ENCODE measurements at regions not wholly inside any gene's neighbourhood (a gene's known extent, or its start where the extent isn't known, plus 50 kb on each side); places are given as distances from the start of the nearest gene placed in this dataset.

DNA sequence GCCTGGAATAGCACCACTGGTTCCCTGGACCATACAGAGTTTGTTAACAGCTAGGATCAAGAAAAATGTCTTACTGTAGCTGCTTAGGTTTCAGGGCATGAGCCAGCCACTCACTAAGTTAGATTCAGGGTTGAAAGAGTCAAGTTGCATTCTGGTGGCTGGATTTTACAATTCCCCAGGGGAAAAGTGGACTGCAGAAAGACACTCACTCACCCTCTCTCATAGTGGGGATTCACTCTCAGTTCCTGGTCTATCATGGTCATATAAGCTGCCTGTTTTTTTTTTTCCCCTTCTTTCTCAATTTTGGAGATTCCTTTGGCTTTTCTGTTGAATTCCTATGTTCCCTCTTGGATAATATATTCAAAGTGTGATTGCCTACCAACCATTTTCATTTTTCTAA, 744.2 kb upstream of the GRIA3 start:
- no peak for DNase-seq (ENCODE audit: low spot score)
- TF ChIP-seq, protein P1, sequence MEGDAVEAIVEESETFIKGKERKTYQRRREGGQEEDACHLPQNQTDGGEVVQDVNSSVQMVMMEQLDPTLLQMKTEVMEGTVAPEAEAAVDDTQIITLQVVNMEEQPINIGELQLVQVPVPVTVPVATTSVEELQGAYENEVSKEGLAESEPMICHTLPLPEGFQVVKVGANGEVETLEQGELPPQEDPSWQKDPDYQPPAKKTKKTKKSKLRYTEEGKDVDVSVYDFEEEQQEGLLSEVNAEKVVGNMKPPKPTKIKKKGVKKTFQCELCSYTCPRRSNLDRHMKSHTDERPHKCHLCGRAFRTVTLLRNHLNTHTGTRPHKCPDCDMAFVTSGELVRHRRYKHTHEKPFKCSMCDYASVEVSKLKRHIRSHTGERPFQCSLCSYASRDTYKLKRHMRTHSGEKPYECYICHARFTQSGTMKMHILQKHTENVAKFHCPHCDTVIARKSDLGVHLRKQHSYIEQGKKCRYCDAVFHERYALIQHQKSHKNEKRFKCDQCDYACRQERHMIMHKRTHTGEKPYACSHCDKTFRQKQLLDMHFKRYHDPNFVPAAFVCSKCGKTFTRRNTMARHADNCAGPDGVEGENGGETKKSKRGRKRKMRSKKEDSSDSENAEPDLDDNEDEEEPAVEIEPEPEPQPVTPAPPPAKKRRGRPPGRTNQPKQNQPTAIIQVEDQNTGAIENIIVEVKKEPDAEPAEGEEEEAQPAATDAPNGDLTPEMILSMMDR (IDR thresholded peaks at IDR 0.05): no peak

DNA sequence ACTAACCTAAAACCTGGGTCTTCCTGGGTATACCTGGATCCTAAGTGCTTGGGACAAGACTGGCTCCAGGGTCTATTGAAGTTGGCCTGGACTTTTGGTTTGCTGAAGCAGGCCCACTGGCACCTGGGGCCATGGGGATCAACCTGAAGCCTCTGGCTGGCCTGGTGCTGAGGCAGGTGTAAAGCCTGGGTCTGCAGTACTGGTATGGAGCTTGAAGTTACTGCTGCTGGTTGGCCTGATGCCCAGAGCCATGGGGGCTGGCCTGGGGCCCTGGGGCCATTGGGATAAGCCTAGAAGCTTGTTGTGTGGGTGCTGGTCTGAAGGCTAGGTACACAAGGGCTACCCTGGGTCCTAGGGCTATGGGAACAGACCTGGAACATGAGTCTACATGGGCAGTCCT, 743.2 kb upstream of the GRIA3 start:
- DNase-seq (ENCODE audit: low spot score): no peak
- TF ChIP-seq, protein P1 (IDR thresholded peaks at IDR 0.05): no peak
- Histone ChIP-seq H3K27ac (no peak overlapping the region), H3K4me3 (no peak overlapping the region)

More for the DNA sequence above, 744.2 kb upstream of the GRIA3 start:
- Histone ChIP-seq H3K4me3 (no peak overlapping the region), H3K27ac (no peak overlapping the region)

DNA sequence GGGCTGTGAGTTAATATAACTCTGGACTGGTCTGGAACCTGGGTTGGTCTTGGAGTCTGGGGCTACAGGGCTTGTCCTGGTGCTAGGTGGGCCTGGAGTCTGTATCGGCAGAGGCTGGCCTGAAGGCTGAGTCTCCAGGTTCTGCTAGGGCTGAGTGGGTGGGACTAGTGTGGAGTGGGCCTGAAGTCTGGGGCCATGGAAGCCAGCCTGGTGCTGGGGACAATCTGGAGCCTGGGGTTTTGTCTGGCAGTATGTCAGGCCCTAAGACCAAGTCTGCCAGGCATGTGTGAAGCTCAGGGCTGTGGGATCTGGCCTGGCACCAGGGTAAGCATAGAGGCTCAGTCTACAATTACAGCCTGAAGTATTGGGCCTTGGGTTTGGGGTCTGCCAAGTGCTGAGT, 742.6 kb upstream of the GRIA3 start:
- H3K27ac ChIP-seq: no peak overlapping the region
- DNase-seq (ENCODE audit: low spot score): no peak
- H3K4me3 ChIP-seq: no peak overlapping the region
- TF ChIP-seq, protein P1 (IDR thresholded peaks at IDR 0.05): no peak

DNA sequence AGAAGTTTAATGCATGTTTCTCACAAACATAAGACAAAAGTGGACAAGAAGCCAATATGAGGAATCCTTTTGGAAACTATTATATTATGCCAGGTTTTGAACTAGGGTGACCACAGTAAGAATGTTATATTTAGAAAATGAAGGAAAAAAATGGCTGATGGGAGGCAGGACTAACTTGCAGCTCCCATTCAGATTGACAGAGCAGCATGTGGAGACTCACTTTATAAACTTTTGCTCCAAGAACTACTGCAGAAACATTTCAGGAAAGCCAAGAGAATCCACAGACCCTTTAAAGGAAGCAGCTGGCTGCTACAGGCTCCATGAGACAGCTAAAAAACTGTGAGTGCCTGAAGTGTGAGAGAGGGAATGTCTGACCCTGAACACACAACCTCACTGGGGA, 738.6 kb upstream of the GRIA3 start:
- Histone ChIP-seq H3K4me3 (no peak overlapping the region), H3K27ac (no peak overlapping the region)
- TF ChIP-seq, protein P1 (IDR thresholded peaks at IDR 0.05): no peak
- DNase-seq (ENCODE audit: low spot score): no peak

DNA sequence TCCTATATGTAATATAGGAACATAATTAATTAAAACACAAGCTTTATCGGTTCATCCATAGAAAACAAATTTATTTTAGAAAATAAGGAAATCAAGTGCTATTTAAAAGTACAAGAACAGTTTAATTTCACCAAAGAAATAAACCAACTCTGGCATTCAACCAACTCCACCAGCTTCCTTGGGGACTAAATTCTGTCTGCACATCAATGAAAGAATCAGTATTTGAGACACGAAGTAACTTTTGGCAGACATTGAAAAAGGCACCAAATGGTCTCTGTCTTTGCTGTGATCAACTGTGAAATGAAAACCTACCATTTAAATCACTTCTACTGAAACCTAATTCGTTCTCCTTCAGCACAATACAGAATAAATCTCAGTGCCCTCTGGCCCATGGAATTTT, 719.7 kb upstream of the GRIA3 start:
- no peak overlapping the region for H3K27ac ChIP-seq
- DNase-seq (ENCODE audit: low spot score): no peak
- TF ChIP-seq, protein P1 (IDR thresholded peaks at IDR 0.05): no peak
- no peak overlapping the region for H3K4me3 ChIP-seq

DNA sequence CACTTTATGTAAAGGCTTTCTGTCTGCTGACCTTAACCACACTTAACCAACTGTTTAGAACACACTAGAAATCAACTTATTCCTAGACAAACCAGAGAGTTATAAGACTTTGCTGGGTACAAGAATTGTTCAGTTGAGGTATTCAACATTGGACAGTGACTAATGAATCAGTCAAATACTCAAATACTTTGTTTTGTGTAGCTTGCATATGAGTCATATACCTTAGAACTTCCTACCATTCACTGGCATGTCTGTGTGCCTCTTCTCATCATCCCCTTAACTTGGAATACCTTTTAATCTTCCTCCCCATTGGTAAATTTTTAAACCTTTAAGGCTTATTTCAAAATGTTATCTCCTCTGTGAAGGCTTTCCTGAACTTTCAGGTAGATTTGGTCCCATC, 708.8 kb upstream of the GRIA3 start:
- no peak overlapping the region for H3K27ac ChIP-seq
- H3K4me3 ChIP-seq: no peak overlapping the region
- TF ChIP-seq, protein P1 (IDR thresholded peaks at IDR 0.05): no peak
- no peak for DNase-seq (ENCODE audit: low spot score)

DNA sequence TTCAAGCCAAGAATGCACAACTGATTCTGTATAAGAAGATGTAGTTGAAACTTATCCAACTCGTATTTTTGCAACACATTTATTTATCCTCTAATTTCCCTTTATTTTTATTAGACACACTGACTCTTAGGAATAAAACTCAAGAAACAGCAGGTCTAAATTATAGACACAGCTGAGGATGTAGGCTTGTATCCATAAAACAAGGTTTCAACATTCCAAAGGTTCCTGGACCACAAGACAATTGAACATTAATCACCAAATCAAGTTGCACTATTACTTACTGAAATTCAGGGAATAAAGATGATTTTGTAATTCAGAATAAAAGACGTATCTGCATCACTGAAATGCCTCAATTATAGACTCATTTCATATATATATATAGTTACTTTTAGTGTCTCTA, 683.5 kb upstream of the GRIA3 start:
- Histone ChIP-seq H3K4me3 (no peak overlapping the region), H3K27ac (no peak overlapping the region)
- TF ChIP-seq, protein P1 (IDR thresholded peaks at IDR 0.05): no peak
- no peak for DNase-seq (ENCODE audit: low spot score)

Measured in coronary artery (tissue), 2 donors.